ENCODE measurements at regions not wholly inside any gene's neighbourhood (a gene's known extent, or its start where the extent isn't known, plus 50 kb on each side); places are given as distances from the start of the nearest gene placed in this dataset.
"Not testable (repeated sequence)": the region's sequence is repeated elsewhere in the genome, so short reads cannot be mapped to it uniquely, and the experiment has no call there.

DNA sequence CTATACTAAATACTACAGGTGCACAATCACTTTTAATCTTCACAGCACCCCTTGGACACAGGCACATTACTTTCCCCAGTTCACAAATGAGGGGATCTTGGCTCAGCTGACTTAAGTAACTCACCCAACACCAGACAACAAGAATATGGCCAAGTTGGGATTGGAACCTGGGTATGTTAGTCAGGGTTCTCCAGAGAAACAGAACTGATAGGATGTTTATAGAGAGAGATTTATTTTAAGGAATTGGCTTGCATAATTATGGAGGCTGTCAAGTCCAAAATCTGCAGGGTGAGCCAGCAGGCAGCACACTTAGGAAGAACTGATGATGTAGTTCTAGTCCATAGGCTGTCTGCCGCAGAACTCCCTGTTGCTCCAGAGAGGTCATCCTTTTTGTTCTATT lies 312.9 kb downstream of the MAN2A1 start:
- TF ChIP-seq, protein P1, sequence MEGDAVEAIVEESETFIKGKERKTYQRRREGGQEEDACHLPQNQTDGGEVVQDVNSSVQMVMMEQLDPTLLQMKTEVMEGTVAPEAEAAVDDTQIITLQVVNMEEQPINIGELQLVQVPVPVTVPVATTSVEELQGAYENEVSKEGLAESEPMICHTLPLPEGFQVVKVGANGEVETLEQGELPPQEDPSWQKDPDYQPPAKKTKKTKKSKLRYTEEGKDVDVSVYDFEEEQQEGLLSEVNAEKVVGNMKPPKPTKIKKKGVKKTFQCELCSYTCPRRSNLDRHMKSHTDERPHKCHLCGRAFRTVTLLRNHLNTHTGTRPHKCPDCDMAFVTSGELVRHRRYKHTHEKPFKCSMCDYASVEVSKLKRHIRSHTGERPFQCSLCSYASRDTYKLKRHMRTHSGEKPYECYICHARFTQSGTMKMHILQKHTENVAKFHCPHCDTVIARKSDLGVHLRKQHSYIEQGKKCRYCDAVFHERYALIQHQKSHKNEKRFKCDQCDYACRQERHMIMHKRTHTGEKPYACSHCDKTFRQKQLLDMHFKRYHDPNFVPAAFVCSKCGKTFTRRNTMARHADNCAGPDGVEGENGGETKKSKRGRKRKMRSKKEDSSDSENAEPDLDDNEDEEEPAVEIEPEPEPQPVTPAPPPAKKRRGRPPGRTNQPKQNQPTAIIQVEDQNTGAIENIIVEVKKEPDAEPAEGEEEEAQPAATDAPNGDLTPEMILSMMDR (IDR thresholded peaks at IDR 0.05), result no peak
- no peak overlapping the region for H3K4me3 Mint-ChIP-seq
- Histone ChIP-seq H3K4me3 (ENCODE audit: low read length) (no peak overlapping the region), H3K27me3 (ENCODE audit: control insufficient read depth, insufficient read depth, low read length) (no peaks in the 10 kb centered on the region), H3K4me1 (ENCODE audit: control insufficient read depth, insufficient read depth, low read length) (no peaks in the 10 kb centered on the region), H3K36me3 (ENCODE audit: control insufficient read depth, insufficient read depth, low read length) (no peaks in the 10 kb centered on the region), H3K9me3 (ENCODE audit: control insufficient read depth, insufficient read depth, low read length) (no peaks in the 10 kb centered on the region), H3K27ac (ENCODE audit: low read length) (no peak overlapping the region)
- peaks cover 6% of the 10 kb centered on the region for H3K36me3 Mint-ChIP-seq
- peaks cover 0 to 8% of the 10 kb centered on the region in 2 donors for H3K27me3 Mint-ChIP-seq (ENCODE audit: low read depth in 2 of 2)
- no peak for DNase-seq
- peaks cover 12 to 27% of the 10 kb centered on the region in 2 donors for H3K4me1 Mint-ChIP-seq
- H3K9me3 Mint-ChIP-seq, result peaks cover 0 to 4% of the 10 kb centered on the region in 2 donors
- H3K27ac Mint-ChIP-seq, result no peak overlapping the region
- intact Hi-C loops (cut with micrococcal nuclease), result no loop called here
- no peak for ATAC-seq
- WGBS (ENCODE audit: insufficient coverage), result 100% methylated on average over 1 of the region's 1 CpG

DNA sequence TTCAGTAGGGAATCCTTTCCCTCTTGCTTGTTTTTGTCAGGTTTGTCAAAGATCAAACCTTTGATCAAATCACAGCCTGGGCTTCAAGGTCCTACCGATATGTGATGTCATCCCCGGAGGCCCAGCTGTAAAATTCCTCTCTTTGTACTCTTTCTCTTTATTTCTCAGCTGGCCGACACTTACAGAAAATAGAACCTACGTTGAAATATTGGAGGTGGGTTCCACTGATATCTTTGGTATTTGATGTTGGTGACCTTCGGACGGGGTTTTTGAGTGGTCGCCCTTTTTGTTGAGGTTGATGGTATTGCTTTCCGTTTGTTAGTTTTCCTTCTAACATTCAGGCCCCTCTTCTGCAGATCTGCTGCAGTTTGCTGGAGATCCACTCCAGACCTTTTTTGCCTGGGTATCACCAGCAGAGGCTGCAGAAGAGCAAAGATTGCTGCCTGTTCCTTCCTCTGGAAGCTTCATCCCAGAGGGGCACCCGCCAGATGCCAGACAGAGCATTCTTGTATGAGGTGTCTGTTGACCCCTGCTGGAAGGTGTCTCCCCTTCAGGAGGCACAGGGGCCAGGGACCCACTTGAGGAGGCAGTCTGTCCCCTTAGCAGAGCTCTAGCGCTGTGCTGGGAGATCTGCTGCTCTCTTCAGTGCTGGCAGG lies 316.3 kb downstream of the MAN2A1 start:
- intact Hi-C loops (cut with micrococcal nuclease); H3K4me1 ChIP-seq (ENCODE audit: control insufficient read depth, insufficient read depth, low read length); H3K9me3 Mint-ChIP-seq; H3K36me3 ChIP-seq (ENCODE audit: control insufficient read depth, insufficient read depth, low read length); H3K27me3 Mint-ChIP-seq (ENCODE audit: low read depth in 2 of 2); H3K27me3 ChIP-seq (ENCODE audit: control insufficient read depth, insufficient read depth, low read length); ATAC-seq; H3K27ac ChIP-seq (ENCODE audit: low read length); H3K9me3 ChIP-seq (ENCODE audit: control insufficient read depth, insufficient read depth, low read length); DNase-seq; H3K36me3 Mint-ChIP-seq; H3K4me3 ChIP-seq (ENCODE audit: low read length); H3K4me3 Mint-ChIP-seq; H3K27ac Mint-ChIP-seq: not testable (repeated sequence)
- WGBS (ENCODE audit: insufficient coverage), result 97% methylated on average over 8 of the region's 10 CpGs
- H3K4me1 Mint-ChIP-seq, result peaks cover 1 to 21% of the 10 kb centered on the region in 2 donors

DNA sequence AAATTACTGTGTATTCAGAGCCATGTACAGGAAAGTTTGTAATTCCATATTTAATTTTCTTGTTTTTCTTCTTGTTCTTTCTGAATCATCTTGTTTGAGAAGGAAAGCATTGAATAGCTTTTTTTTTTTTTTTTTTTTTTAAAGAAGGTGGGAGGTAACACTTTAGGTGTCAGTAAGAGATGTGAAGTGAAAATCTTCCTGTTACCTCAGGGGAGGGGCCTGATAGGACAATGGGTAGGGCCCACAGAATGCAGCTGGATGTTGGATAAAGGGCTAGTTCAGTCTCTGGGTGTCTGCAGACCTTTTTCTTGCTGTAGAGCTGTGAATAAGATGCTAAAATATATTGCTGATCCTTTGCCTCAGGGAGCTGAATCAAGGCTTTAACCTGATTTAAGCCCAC lies 317.4 kb downstream of the MAN2A1 start:
- no peaks in the 10 kb centered on the region for H3K36me3 Mint-ChIP-seq

DNA sequence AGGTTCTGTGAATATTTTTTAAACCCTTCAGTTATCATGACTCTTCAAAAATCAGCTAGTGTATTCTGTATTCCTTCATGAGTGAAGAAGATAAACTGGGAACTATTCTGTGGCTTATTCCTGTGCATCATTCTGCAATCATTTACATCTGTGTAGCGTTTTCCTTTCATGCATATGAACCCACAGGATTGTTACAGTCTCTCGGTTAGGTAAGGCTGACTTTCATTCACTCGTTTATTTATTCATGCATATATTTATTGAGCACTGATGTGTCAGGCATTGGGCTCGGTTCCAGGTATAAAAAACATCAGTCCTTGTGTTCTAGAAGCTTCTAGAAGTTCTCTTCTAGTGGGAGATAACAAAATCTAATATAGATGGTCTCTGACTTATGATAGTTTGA lies 318.4 kb downstream of the MAN2A1 start:
- ATAC-seq (no peak), DNase-seq (no peak)
- H3K4me1 Mint-ChIP-seq, result peaks cover 0 to 18% of the 10 kb centered on the region in 2 donors
- Histone ChIP-seq H3K36me3 (ENCODE audit: control insufficient read depth, insufficient read depth, low read length) (no peaks in the 10 kb centered on the region), H3K27ac (ENCODE audit: low read length) (no peak overlapping the region), H3K9me3 (ENCODE audit: control insufficient read depth, insufficient read depth, low read length) (no peaks in the 10 kb centered on the region), H3K4me1 (ENCODE audit: control insufficient read depth, insufficient read depth, low read length) (no peaks in the 10 kb centered on the region), H3K4me3 (ENCODE audit: low read length) (no peak overlapping the region), H3K27me3 (ENCODE audit: control insufficient read depth, insufficient read depth, low read length) (no peaks in the 10 kb centered on the region)
- no peaks in the 10 kb centered on the region for H3K36me3 Mint-ChIP-seq
- no peak overlapping the region for H3K4me3 Mint-ChIP-seq
- 86% methylated on average over 3 of the region's 4 CpGs for WGBS (ENCODE audit: insufficient coverage)
- peaks cover 0 to 1% of the 10 kb centered on the region in 2 donors for H3K27me3 Mint-ChIP-seq (ENCODE audit: low read depth in 2 of 2)
- intact Hi-C loops (cut with micrococcal nuclease), result no loop called here
- no peak overlapping the region for H3K27ac Mint-ChIP-seq
- no peaks in the 10 kb centered on the region for H3K9me3 Mint-ChIP-seq
- TF ChIP-seq, protein P1 (IDR thresholded peaks at IDR 0.05), result no peak

More for the DNA sequence above, 317.4 kb downstream of the MAN2A1 start:
- ATAC-seq (peak in 2 of 3 donors; percentile 52 to 70), DNase-seq (no peak)
- TF ChIP-seq, protein P1 (IDR thresholded peaks at IDR 0.05), result no peak
- no peak overlapping the region for H3K27ac ChIP-seq (ENCODE audit: low read length)
- H3K36me3 ChIP-seq (ENCODE audit: control insufficient read depth, insufficient read depth, low read length), result no peaks in the 10 kb centered on the region
- Mint-ChIP-seq H3K9me3 (no peaks in the 10 kb centered on the region), H3K4me1 (peaks cover 0 to 18% of the 10 kb centered on the region in 2 donors), H3K4me3 (no peak overlapping the region), H3K27me3 (ENCODE audit: low read depth in 2 of 2) (no peaks in the 10 kb centered on the region), H3K27ac (no peak overlapping the region)
- no peaks in the 10 kb centered on the region for H3K4me1 ChIP-seq (ENCODE audit: control insufficient read depth, insufficient read depth, low read length)
- H3K9me3 ChIP-seq (ENCODE audit: control insufficient read depth, insufficient read depth, low read length), result no peaks in the 10 kb centered on the region
- no peak overlapping the region for H3K4me3 ChIP-seq (ENCODE audit: low read length)
- H3K27me3 ChIP-seq (ENCODE audit: control insufficient read depth, insufficient read depth, low read length), result no peaks in the 10 kb centered on the region
- intact Hi-C loops (cut with micrococcal nuclease), result no loop called here

All from natural killer cell (primary cell).